Dendritic cell treated with granulocyte-macrophage colony-stimulating factor and Interleukin-4, amounts not matched to agents 40 ng/mL and 50 ng/mL, for 4 days (primary cell): ENCODE measurements at regions not wholly inside any gene's neighbourhood (a gene's known extent, or its start where the extent isn't known, plus 50 kb on each side); places are given as distances from the start of the nearest gene placed in this dataset.
"Not testable (repeated sequence)": the region's sequence is repeated elsewhere in the genome, so short reads cannot be mapped to it uniquely, and the experiment has no call there.

Experiments used
- H3K27ac Mint-ChIP-seq: one replicate; pipeline ENCODE4 v1.8.0; 2022; ENCODE audit warnings: mild to moderate bottlenecking, mixed read lengths
- H3K27me3 Mint-ChIP-seq: one replicate; pipeline ENCODE4 v1.8.0; 2022; ENCODE audit warnings: mild to moderate bottlenecking, mixed read lengths
- H3K36me3 Mint-ChIP-seq: one replicate; pipeline ENCODE4 v1.8.0; 2022; ENCODE audit warnings: low read depth, mixed read lengths
- H3K4me1 Mint-ChIP-seq: one replicate; pipeline ENCODE4 v1.8.0; 2022; ENCODE audit warnings: low read depth, mixed read lengths
- H3K4me3 Mint-ChIP-seq: one replicate; pipeline ENCODE4 v1.8.0; 2022; ENCODE audit warnings: mild to moderate bottlenecking, moderate library complexity, mixed read lengths
- H3K9me3 Mint-ChIP-seq: one replicate; pipeline ENCODE4 v1.8.0; 2022; ENCODE audit warnings: mixed read lengths
- intact Hi-C: fragments of 100-400 bp; cut with micrococcal nuclease; formaldehyde crosslinking; loops from one replicate; pipeline ENCODE4 v1.15.0; 2022

- H3K4me3 Mint-ChIP-seq, intact Hi-C loops, H3K27me3 Mint-ChIP-seq, H3K4me1 Mint-ChIP-seq, H3K36me3 Mint-ChIP-seq, H3K27ac Mint-ChIP-seq: not testable (repeated sequence)
- H3K9me3 Mint-ChIP-seq = peaks cover 72% of the 10 kb centered on the region
Measured at GRCh38 chr11:29219531-29219930, 797.3 kb downstream of the KCNA4 start.

GRCh38 chr11:29217901-29218300 is 798.9 kb downstream of the KCNA4 start:
- Mint-ChIP-seq H3K9me3 (peaks cover 62% of the 10 kb centered on the region), H3K4me3 (no peak overlapping the region), H3K27ac (no peak overlapping the region), H3K36me3 (no peaks in the 10 kb centered on the region), H3K27me3 (no peaks in the 10 kb centered on the region), H3K4me1 (no peaks in the 10 kb centered on the region)
- intact Hi-C loops = no loop called here

GRCh38 chr11:29214833-29215232 is 802.0 kb downstream of the KCNA4 start:
- intact Hi-C loops = no loop called here
- H3K4me3 Mint-ChIP-seq = no peak overlapping the region
- H3K36me3 Mint-ChIP-seq = no peaks in the 10 kb centered on the region
- peaks cover 33% of the 10 kb centered on the region for H3K9me3 Mint-ChIP-seq
- no peak overlapping the region for H3K27ac Mint-ChIP-seq
- H3K4me1 Mint-ChIP-seq = no peaks in the 10 kb centered on the region
- H3K27me3 Mint-ChIP-seq = no peaks in the 10 kb centered on the region

GRCh38 chr11:29211202-29211601 is 805.6 kb downstream of the KCNA4 start:
- Mint-ChIP-seq H3K36me3 (no peaks in the 10 kb centered on the region), H3K9me3 (peaks cover 16% of the 10 kb centered on the region), H3K27ac (no peak overlapping the region), H3K4me3 (no peak overlapping the region), H3K27me3 (no peaks in the 10 kb centered on the region), H3K4me1 (no peaks in the 10 kb centered on the region)
- intact Hi-C loops = no loop called here

- H3K9me3 Mint-ChIP-seq = peaks cover 9% of the 10 kb centered on the region
- H3K4me1 Mint-ChIP-seq = no peaks in the 10 kb centered on the region
- intact Hi-C loops = no loop called here
- no peaks in the 10 kb centered on the region for H3K27me3 Mint-ChIP-seq
- no peak overlapping the region for H3K27ac Mint-ChIP-seq
- no peak overlapping the region for H3K4me3 Mint-ChIP-seq
- H3K36me3 Mint-ChIP-seq = no peaks in the 10 kb centered on the region
Measured at GRCh38 chr11:29210426-29210825, 806.4 kb downstream of the KCNA4 start.

GRCh38 chr11:29208117-29208516 is 808.7 kb downstream of the KCNA4 start:
- H3K27ac Mint-ChIP-seq = no peak overlapping the region
- no peaks in the 10 kb centered on the region for H3K4me1 Mint-ChIP-seq
- no peaks in the 10 kb centered on the region for H3K9me3 Mint-ChIP-seq
- H3K36me3 Mint-ChIP-seq = no peaks in the 10 kb centered on the region
- intact Hi-C loops = no loop called here
- no peak overlapping the region for H3K4me3 Mint-ChIP-seq
- H3K27me3 Mint-ChIP-seq = no peaks in the 10 kb centered on the region

- no peaks in the 10 kb centered on the region for H3K9me3 Mint-ChIP-seq
- H3K27me3 Mint-ChIP-seq = no peaks in the 10 kb centered on the region
- H3K4me3 Mint-ChIP-seq = no peak overlapping the region
- no peak overlapping the region for H3K27ac Mint-ChIP-seq
- no peaks in the 10 kb centered on the region for H3K36me3 Mint-ChIP-seq
- H3K4me1 Mint-ChIP-seq = no peaks in the 10 kb centered on the region
- intact Hi-C loops = no loop called here
Measured at GRCh38 chr11:29200791-29201562, 815.9 kb downstream of the KCNA4 start.

GRCh38 chr11:29190313-29190712 is 826.5 kb downstream of the KCNA4 start:
- Mint-ChIP-seq H3K27ac (no peak overlapping the region), H3K27me3 (no peaks in the 10 kb centered on the region), H3K4me3 (no peak overlapping the region), H3K36me3 (no peaks in the 10 kb centered on the region), H3K4me1 (no peaks in the 10 kb centered on the region), H3K9me3 (no peaks in the 10 kb centered on the region)
- intact Hi-C loops = no loop called here

GRCh38 chr11:29187215-29187614 is 829.6 kb downstream of the KCNA4 start:
- Mint-ChIP-seq H3K27me3 (no peaks in the 10 kb centered on the region), H3K4me1 (no peaks in the 10 kb centered on the region), H3K27ac (no peak overlapping the region), H3K36me3 (no peaks in the 10 kb centered on the region), H3K4me3 (no peak overlapping the region), H3K9me3 (no peaks in the 10 kb centered on the region)
- intact Hi-C loops = no loop called here

GRCh38 chr11:29184939-29185890 is 831.6 kb downstream of the KCNA4 start:
- H3K4me1 Mint-ChIP-seq = no peaks in the 10 kb centered on the region
- H3K36me3 Mint-ChIP-seq = no peaks in the 10 kb centered on the region
- no peak overlapping the region for H3K4me3 Mint-ChIP-seq
- H3K9me3 Mint-ChIP-seq = no peaks in the 10 kb centered on the region
- intact Hi-C loops = no loop called here
- no peak overlapping the region for H3K27ac Mint-ChIP-seq
- H3K27me3 Mint-ChIP-seq = no peaks in the 10 kb centered on the region

GRCh38 chr11:29183301-29183700 is 833.5 kb downstream of the KCNA4 start:
- H3K4me1 Mint-ChIP-seq = no peaks in the 10 kb centered on the region
- H3K36me3 Mint-ChIP-seq = no peaks in the 10 kb centered on the region
- H3K4me3 Mint-ChIP-seq = no peak overlapping the region
- no peak overlapping the region for H3K27ac Mint-ChIP-seq
- H3K9me3 Mint-ChIP-seq = no peaks in the 10 kb centered on the region
- intact Hi-C loops = no loop called here
- H3K27me3 Mint-ChIP-seq = no peaks in the 10 kb centered on the region

GRCh38 chr11:29173660-29174062 is 843.2 kb downstream of the KCNA4 start:
- Mint-ChIP-seq H3K4me1 (no peaks in the 10 kb centered on the region), H3K4me3 (no peak overlapping the region), H3K36me3 (no peaks in the 10 kb centered on the region), H3K27ac (no peak overlapping the region), H3K27me3 (no peaks in the 10 kb centered on the region), H3K9me3 (no peaks in the 10 kb centered on the region)
- intact Hi-C loops = no loop called here

GRCh38 chr11:29171360-29171950 is 845.4 kb downstream of the KCNA4 start:
- H3K4me1 Mint-ChIP-seq = no peaks in the 10 kb centered on the region
- no peak overlapping the region for H3K4me3 Mint-ChIP-seq
- H3K27me3 Mint-ChIP-seq = no peaks in the 10 kb centered on the region
- no peak overlapping the region for H3K27ac Mint-ChIP-seq
- intact Hi-C loops = no loop called here
- no peaks in the 10 kb centered on the region for H3K36me3 Mint-ChIP-seq
- H3K9me3 Mint-ChIP-seq = no peaks in the 10 kb centered on the region

- H3K9me3 Mint-ChIP-seq = no peaks in the 10 kb centered on the region
- no peaks in the 10 kb centered on the region for H3K27me3 Mint-ChIP-seq
- H3K36me3 Mint-ChIP-seq = no peaks in the 10 kb centered on the region
- no peak overlapping the region for H3K27ac Mint-ChIP-seq
- H3K4me1 Mint-ChIP-seq = no peaks in the 10 kb centered on the region
- H3K4me3 Mint-ChIP-seq = no peak overlapping the region
- intact Hi-C loops = no loop called here
Measured at GRCh38 chr11:29166306-29166705, 850.5 kb downstream of the KCNA4 start.
